Endothelial cell (in vitro differentiated cells): ENCODE measurements at regions not wholly inside any gene's neighbourhood (a gene's known extent, or its start where the extent isn't known, plus 50 kb on each side); places are given as distances from the start of the nearest gene placed in this dataset.

Experiments used
- DNase-seq: peaks from one replicate; pipeline ENCODE4 v3.0.0; 2021; ENCODE audit warnings: low spot score
- H3K27ac Mint-ChIP-seq: one replicate; pipeline ENCODE4 v1.8.0; 2021; ENCODE audit warnings: mixed read lengths, inconsistent platforms; ENCODE audit not compliant: unreplicated experiment
- H3K27me3 Mint-ChIP-seq: one replicate; pipeline ENCODE4 v1.8.0; 2021; ENCODE audit warnings: mild to moderate bottlenecking, moderate library complexity, mixed read lengths, inconsistent platforms; ENCODE audit not compliant: unreplicated experiment
- H3K36me3 Mint-ChIP-seq: one replicate; pipeline ENCODE4 v1.8.0; 2021; ENCODE audit warnings: mild to moderate bottlenecking, low read depth, mixed read lengths, inconsistent platforms; ENCODE audit not compliant: unreplicated experiment
- H3K4me1 Mint-ChIP-seq: one replicate; pipeline ENCODE4 v1.8.0; 2021; ENCODE audit warnings: mild to moderate bottlenecking, mixed read lengths, inconsistent platforms; ENCODE audit not compliant: unreplicated experiment
- H3K4me3 Mint-ChIP-seq: one replicate; pipeline ENCODE4 v1.8.0; 2021; ENCODE audit warnings: mild to moderate bottlenecking, mixed read lengths, inconsistent platforms; ENCODE audit not compliant: unreplicated experiment
- H3K9me3 Mint-ChIP-seq: one replicate; pipeline ENCODE4 v1.8.0; 2021; ENCODE audit warnings: mixed read lengths, inconsistent platforms; ENCODE audit not compliant: unreplicated experiment
- CTCF ChIP-seq: fragments of 200-600 bp; sonication (generic); IDR thresholded peaks from one replicate; pipeline ENCODE4 v1.5.0; 2021; ENCODE audit warnings: antibody characterized with exemption; ENCODE audit not compliant: unreplicated experiment

DNA sequence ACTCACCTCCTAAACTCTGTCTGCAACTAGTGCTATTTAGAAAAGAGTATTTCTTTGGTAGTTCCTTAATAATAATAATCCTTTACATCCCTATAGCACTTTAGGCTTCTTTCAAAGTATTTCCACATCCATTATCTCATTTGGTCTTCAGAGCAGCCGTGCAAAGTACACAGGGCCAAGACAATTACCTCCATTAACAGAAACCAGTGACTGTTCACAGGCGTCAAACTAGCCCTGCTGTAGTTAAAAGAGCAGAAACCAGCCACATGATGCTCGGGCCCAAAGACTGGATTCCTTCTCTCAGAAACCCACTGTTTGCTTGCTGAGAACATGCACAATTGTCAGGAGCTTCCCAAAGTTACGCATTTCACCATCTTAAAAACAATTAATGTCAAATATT, 396.0 kb upstream of the DAB1 start:
- no peaks in the 10 kb centered on the region for H3K9me3 Mint-ChIP-seq
- no peak for DNase-seq
- no peak overlapping the region for H3K4me3 Mint-ChIP-seq
- peaks cover 2% of the 10 kb centered on the region for H3K27me3 Mint-ChIP-seq
- no peaks in the 10 kb centered on the region for H3K36me3 Mint-ChIP-seq
- TF ChIP-seq CTCF: no peak
- no peak overlapping the region for H3K27ac Mint-ChIP-seq
- no peaks in the 10 kb centered on the region for H3K4me1 Mint-ChIP-seq

DNA sequence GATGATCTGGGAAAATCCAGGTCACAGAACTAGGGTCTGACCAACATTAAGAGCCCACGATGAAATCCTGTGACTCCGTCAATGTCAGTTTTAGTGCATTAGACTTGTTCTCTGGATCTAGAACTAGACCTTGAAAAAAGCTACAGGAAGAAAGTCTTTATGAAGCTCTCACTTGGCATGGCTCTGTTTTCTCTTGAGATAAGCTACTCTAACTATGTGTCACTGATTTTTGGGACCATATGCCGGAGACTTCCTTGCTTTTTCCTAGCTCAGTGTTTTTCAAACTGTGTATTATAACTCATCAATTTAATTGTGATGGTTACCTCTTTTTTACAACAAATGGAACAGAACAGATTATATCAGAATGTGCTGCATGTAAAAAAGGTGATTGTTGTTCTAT, 379.7 kb upstream of the DAB1 start:
- Mint-ChIP-seq H3K27me3 (peaks cover 1% of the 10 kb centered on the region), H3K4me3 (no peak overlapping the region), H3K9me3 (no peaks in the 10 kb centered on the region), H3K4me1 (no peaks in the 10 kb centered on the region), H3K27ac (no peak overlapping the region), H3K36me3 (no peaks in the 10 kb centered on the region)
- no peak for TF ChIP-seq CTCF
- DNase-seq: no peak

DNA sequence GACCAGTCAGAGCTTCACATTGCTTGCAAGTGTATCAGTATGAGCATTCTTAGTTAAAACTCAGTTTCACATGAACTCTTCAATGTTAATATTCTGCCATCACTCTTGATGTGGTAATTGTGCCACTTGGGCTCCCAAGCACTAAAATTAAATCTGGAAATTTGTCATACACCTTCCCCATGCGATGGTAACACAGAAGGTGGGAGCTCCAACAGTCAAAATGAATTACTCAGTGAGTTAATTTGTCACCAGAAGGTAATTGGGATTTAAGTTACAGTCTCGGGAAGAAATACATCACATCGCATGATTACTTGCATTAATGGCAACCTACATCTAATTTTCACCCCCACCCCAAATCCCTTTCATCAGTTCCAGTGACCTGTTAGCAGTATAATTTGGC, 376.5 kb upstream of the DAB1 start:
- no peaks in the 10 kb centered on the region for H3K27me3 Mint-ChIP-seq
- no peak overlapping the region for H3K4me3 Mint-ChIP-seq
- no peaks in the 10 kb centered on the region for H3K9me3 Mint-ChIP-seq
- DNase-seq: no peak
- TF ChIP-seq CTCF: no peak
- H3K36me3 Mint-ChIP-seq: no peaks in the 10 kb centered on the region
- H3K4me1 Mint-ChIP-seq: no peaks in the 10 kb centered on the region
- no peak overlapping the region for H3K27ac Mint-ChIP-seq

GRCh38 chr1:57799490-57800115, 375.7 kb upstream of the DAB1 start:
- no peaks in the 10 kb centered on the region for H3K36me3 Mint-ChIP-seq
- no peak overlapping the region for H3K4me3 Mint-ChIP-seq
- no peak for DNase-seq
- no peak overlapping the region for H3K27ac Mint-ChIP-seq
- H3K9me3 Mint-ChIP-seq: no peaks in the 10 kb centered on the region
- no peaks in the 10 kb centered on the region for H3K4me1 Mint-ChIP-seq
- no peaks in the 10 kb centered on the region for H3K27me3 Mint-ChIP-seq
- TF ChIP-seq CTCF: no peak

GRCh38 chr1:57798543-57798942, 374.7 kb upstream of the DAB1 start:
- H3K4me3 Mint-ChIP-seq: no peak overlapping the region
- no peaks in the 10 kb centered on the region for H3K27me3 Mint-ChIP-seq
- H3K36me3 Mint-ChIP-seq: no peaks in the 10 kb centered on the region
- no peak for TF ChIP-seq CTCF
- no peak for DNase-seq
- no peaks in the 10 kb centered on the region for H3K4me1 Mint-ChIP-seq
- H3K9me3 Mint-ChIP-seq: no peaks in the 10 kb centered on the region
- H3K27ac Mint-ChIP-seq: no peak overlapping the region
